HepG2 (cell line): ENCODE measurements at regions not wholly inside any gene's neighbourhood (a gene's known extent, or its start where the extent isn't known, plus 50 kb on each side); places are given as distances from the start of the nearest gene placed in this dataset.

Source experiments
- ATAC-seq: fragments of 200-7000 bp; cut with Tn5 transposase; 3 replicates; pipeline ENCODE4 v1.9.1; 2020; ENCODE audit warnings: mild to moderate bottlenecking, moderate library complexity
- BruUV-seq: library from RNA; stranded (reverse); fragments of 400-500 nt; replicated peaks from 2 replicates; lab custom pipeline; 2021; lab: Mats Ljungman, UMichigan
- CTCF ChIA-PET: fragments of 300-600 bp; formaldehyde crosslinking; extraction: SDS; loops from one replicate; lab custom pipeline; 2021; ENCODE audit warnings: low total read pairs, inconsistent platforms, low intra/inter-chr PET ratio; lab: Yijun Ruan, JAX
- POLR2A ChIA-PET: fragments of 350-600 bp; sonication (Branson Sonifier 250); formaldehyde crosslinking; loops from one replicate; lab custom pipeline; 2020; ENCODE audit warnings: antibody characterized with exemption, inconsistent platforms; lab: Yijun Ruan, JAX
- DNase-seq: peaks from one replicate; pipeline ENCODE4 v3.0.0-alpha.2; 2015; ENCODE audit warnings: low spot score
- FAIRE-seq: peaks from 3 replicates; lab custom pipeline; 2011; peaks lifted over from hg19 to GRCh38; lab: Jason Lieb, UNC
- H2AFZ ChIP-seq: one replicate; pipeline ENCODE4 v1.6.1; 2011; ENCODE audit warnings: low read length, inconsistent platforms
- H3K27ac ChIP-seq: fragments of 300-600 bp; 3 replicates; pipeline ENCODE4 v1.8.0; 2011; ENCODE audit warnings: mixed run types, mild to moderate bottlenecking, mixed read lengths, low read length, inconsistent platforms; ENCODE audit not compliant: insufficient read depth; ENCODE audit errors: extremely low read length
- H3K27me3 ChIP-seq, 2 experiments: fragments of 200-600 bp in 1 of 2; 2 replicates in 1 of 2; 3 replicates in 1 of 2; pipeline versions ENCODE4 v1.6.0 to v1.8.0; 2011; ENCODE audit warnings: low read length in 2 of 2, mild to moderate bottlenecking in 2 of 2, moderate library complexity in 2 of 2, inconsistent platforms in 1 of 2; ENCODE audit not compliant: insufficient read depth in 2 of 2, control insufficient read depth in 1 of 2
- H3K36me3 ChIP-seq, 2 experiments: fragments of 200-600 bp in 1 of 2; replicated peaks in 1 of 2; 2 replicates in 1 of 2; 3 replicates in 1 of 2; pipeline versions ENCODE4 v1.5.1 to v1.8.0; 2011; ENCODE audit warnings: low read length in 2 of 2, inconsistent platforms in 1 of 2; ENCODE audit not compliant: insufficient read depth in 2 of 2, control insufficient read depth in 1 of 2
- H3K4me1 ChIP-seq: 2 replicates; pipeline ENCODE4 v1.5.1; 2012; ENCODE audit warnings: low read length, inconsistent platforms; ENCODE audit not compliant: insufficient read depth
- H3K4me2 ChIP-seq: 2 replicates; pipeline ENCODE4 v1.6.0; 2011; ENCODE audit warnings: low read depth, low read length, inconsistent platforms
- H3K4me3 ChIP-seq, 3 experiments: fragments of 200-600 bp in 1 of 3; sonication (generic), shearing (Covaris generic) in 1 of 3; replicated peaks in 1 of 3; 2 replicates each; pipeline ENCODE4 v1.5.1; 2011 to 2016; ENCODE audit warnings: low read length in 3 of 3, inconsistent platforms in 2 of 3, low read depth in 2 of 3, mild to moderate bottlenecking in 2 of 3, control low read depth in 1 of 3, mixed read lengths in 1 of 3; ENCODE audit not compliant: insufficient read depth in 1 of 3
- H3K79me2 ChIP-seq: one replicate; pipeline ENCODE4 v1.6.1; 2011; ENCODE audit warnings: low read length, inconsistent platforms; ENCODE audit not compliant: insufficient read depth
- H3K9ac ChIP-seq: 2 replicates; pipeline ENCODE4 v1.6.0; 2011; ENCODE audit warnings: mild to moderate bottlenecking, low read depth, low read length, inconsistent platforms; ENCODE audit not compliant: insufficient read depth
- H3K9me3 ChIP-seq: 2 replicates; pipeline ENCODE4 v1.5.1; 2012; ENCODE audit warnings: mild to moderate bottlenecking, low read length
- H4K20me1 ChIP-seq: 2 replicates; pipeline ENCODE4 v1.6.0; 2011; ENCODE audit warnings: inconsistent platforms, mild to moderate bottlenecking, low read length, moderate library complexity; ENCODE audit not compliant: insufficient read depth
- ISL2 ChIP-seq: sonication (generic); formaldehyde crosslinking; IDR thresholded peaks from 2 replicates; pipeline ENCODE4 v1.5.0; 2020; ENCODE audit warnings: missing genetic modification reagents
- SRSF4 ChIP-seq: fragments of 200-400 bp; formaldehyde crosslinking; IDR thresholded peaks from one replicate; pipeline ENCODE4 v1.6.1; 2018; ENCODE audit warnings: mild to moderate bottlenecking, low read depth, low read length, moderate library complexity; ENCODE audit not compliant: poor library complexity, severe bottlenecking
- TMF1 ChIP-seq: sonication (generic); formaldehyde crosslinking; IDR thresholded peaks from 2 replicates; pipeline ENCODE4 v1.8.1; 2022; ENCODE audit warnings: low read depth, missing genetic modification reagents
- TSC22D2 ChIP-seq: sonication (generic); formaldehyde crosslinking; IDR thresholded peaks from 2 replicates; pipeline ENCODE4 v1.5.1; 2020; ENCODE audit warnings: missing genetic modification reagents, mild to moderate bottlenecking, borderline replicate concordance
- ZNF326 ChIP-seq: sonication (generic); formaldehyde crosslinking; IDR thresholded peaks from 2 replicates; pipeline ENCODE4 v1.4.0; 2020; ENCODE audit warnings: missing genetic modification reagents, borderline replicate concordance
- WGBS: methylation state at CpG from one replicate; pipeline ENCODE4 v1.1.6; 2017; ENCODE audit warnings: low lambda C conversion rate; 5-methylcytosine and 5-hydroxymethylcytosine counted together
- in situ Hi-C: cut with HindIII; loops from 2 replicates; pipeline ENCODE4 v1.10.0; 2017; ENCODE audit warnings: low pct_unique_long_range_greater_than_20kb; ENCODE audit not compliant: extremely low pct_ligation_motif_present
- intact Hi-C: fragments of 100-400 bp; cut with micrococcal nuclease; formaldehyde crosslinking; loops from one replicate; pipeline ENCODE4 v1.10.0; 2022; ENCODE audit not compliant: unreplicated experiment
- TF ChIP-seq, protein P1 (sequence below): sonication (generic); formaldehyde crosslinking; conservative IDR thresholded peaks from 2 replicates; pipeline ENCODE4 v1.5.0; 2020; ENCODE audit warnings: missing genetic modification reagents
- TF ChIP-seq, protein P2 (sequence below): IDR thresholded peaks from 2 replicates; pipeline ENCODE4 v1.4.0; 2020; ENCODE audit warnings: mild to moderate bottlenecking, missing genetic modification reagents

DNA sequence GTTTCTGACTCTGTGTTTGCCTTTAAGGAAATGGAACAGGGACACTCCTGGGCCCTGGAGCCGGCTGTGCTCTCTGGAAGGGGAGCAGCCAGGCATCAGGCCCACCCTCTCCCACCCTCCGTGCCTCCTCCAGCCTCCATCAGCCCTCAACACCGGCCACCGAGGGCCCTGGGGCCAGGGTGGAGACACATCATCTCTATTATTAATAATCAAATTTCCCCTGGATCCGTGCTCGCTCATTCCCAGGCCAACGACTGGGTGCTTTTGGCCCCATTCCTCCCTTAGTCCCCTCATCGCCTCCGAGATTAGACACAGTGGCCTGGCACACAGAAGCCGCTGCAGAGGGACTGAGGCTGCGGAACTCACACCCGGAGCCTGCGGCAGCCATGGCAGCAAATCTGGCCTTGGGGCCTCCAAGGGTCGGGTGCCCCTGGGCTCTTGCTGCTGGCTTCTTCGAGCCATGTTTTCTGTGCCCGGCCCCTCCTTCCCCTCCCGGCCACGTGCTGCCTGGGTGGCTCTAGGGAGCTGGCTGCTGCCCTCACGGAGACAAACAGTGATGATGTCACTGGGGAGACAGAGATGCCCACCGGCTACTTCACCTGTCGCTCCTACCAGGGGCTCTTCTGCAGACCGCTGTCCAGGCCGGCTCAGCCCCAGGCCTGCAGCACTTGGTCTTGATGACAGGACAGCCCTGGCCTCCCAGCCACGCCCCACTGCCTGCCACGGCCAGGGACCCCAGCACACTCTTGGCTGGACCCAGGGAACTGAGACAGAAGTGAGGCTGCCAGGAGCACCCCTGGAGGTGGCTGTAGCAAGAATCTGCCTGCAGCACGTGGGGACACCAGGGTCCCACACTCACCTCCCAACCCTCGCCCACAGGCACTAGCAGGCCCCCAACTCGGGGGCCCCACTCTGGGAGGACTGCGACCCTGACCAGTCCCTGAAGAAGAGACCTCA lies 76.6 kb upstream of the PPP1R26 start:
- CTCF ChIA-PET = no interaction called here
- intact Hi-C loops = no loop called here
- Histone ChIP-seq H3K4me1 (no peaks in the 10 kb centered on the region), H3K4me2 (no peak overlapping the region), H3K9me3 (no peaks in the 10 kb centered on the region), H3K9ac (no peak overlapping the region), H3K79me2 (no peaks in the 10 kb centered on the region), H4K20me1 (peaks cover 5% of the 10 kb centered on the region; the same call in 1 of the 2 replicates), H3K4me3 (no peak overlapping the region), H3K36me3 (no peaks in the 10 kb centered on the region), H3K27ac (no peak overlapping the region), H3K27me3 (peaks cover 1 to 39% of the 10 kb centered on the region in 2 experiments; a peak in 4 of 5 replicates), H2AFZ (no peak overlapping the region)
- no peak for TF ChIP-seq ZNF326 (CRISPR knock-in tag)
- DNase-seq = no peak
- POLR2A ChIA-PET = no interaction called here
- ATAC-seq = no peak
- BruUV-seq = no TSS peak
- in situ Hi-C loops = no loop called here
- FAIRE-seq = no peak
- WGBS = 23% methylated on average over 12 of the region's 29 CpGs

DNA sequence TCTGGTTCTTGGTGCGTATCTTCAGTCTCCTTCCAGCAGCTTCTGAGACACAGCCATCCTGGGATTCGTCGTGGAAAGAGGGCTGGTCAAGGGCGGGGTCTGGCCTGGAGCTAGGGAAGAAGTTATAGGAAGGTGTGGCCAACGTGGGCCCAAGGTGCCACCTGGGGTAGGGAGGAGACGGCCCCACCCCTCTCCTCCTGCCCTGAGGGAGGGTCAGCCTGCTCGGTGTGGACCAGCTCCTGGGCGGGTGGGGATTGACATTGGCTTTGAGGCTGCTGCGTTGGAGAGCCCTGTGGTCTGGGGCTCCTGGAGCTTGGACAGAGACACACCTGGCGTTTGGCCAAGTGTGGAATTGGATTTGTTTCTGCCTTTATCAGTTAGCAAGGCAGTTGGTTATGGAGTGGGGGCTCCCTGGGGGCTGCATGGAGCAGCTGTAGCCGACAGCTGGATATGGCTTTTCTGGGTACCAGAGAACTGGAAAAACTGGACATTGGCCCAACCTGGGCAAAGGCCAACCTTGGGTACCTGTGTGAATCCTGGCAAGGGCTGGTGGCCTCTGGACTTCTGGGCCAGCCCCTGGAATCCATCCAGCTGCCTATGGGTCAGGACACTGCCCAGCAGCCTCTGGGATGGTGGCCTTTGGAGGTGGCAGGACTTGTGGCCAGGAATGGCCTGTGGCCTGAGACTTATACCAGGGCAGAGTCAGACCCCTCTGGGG lies 75.7 kb upstream of the PPP1R26 start:
- H2AFZ ChIP-seq = no peak overlapping the region
- in situ Hi-C loops (no loop called here), intact Hi-C loops (no loop called here)
- POLR2A ChIA-PET = no interaction called here
- peaks cover 1 to 47% of the 10 kb centered on the region in 2 experiments; a peak in 4 of 5 replicates for H3K27me3 ChIP-seq
- WGBS = 0% methylated on average over 1 of the region's 11 CpGs
- H3K9ac ChIP-seq = no peak overlapping the region
- CTCF ChIA-PET = no interaction called here
- H4K20me1 ChIP-seq = peaks cover 5% of the 10 kb centered on the region; the same call in 1 of the 2 replicates
- FAIRE-seq (no peak), ATAC-seq (no peak), DNase-seq (no peak)
- H3K4me2 ChIP-seq = no peak overlapping the region
- no peaks in the 10 kb centered on the region for H3K36me3 ChIP-seq
- no peak overlapping the region for H3K4me3 ChIP-seq
- no peaks in the 10 kb centered on the region for H3K9me3 ChIP-seq
- H3K27ac ChIP-seq = no peak overlapping the region
- no peaks in the 10 kb centered on the region for H3K4me1 ChIP-seq
- H3K79me2 ChIP-seq = no peaks in the 10 kb centered on the region
- BruUV-seq = no TSS peak
- TF ChIP-seq TSC22D2 (no peak), SRSF4 (no peak), ISL2 (no peak), TMF1 (CRISPR knock-in tag) (no peak)
- TF ChIP-seq, protein P1, sequence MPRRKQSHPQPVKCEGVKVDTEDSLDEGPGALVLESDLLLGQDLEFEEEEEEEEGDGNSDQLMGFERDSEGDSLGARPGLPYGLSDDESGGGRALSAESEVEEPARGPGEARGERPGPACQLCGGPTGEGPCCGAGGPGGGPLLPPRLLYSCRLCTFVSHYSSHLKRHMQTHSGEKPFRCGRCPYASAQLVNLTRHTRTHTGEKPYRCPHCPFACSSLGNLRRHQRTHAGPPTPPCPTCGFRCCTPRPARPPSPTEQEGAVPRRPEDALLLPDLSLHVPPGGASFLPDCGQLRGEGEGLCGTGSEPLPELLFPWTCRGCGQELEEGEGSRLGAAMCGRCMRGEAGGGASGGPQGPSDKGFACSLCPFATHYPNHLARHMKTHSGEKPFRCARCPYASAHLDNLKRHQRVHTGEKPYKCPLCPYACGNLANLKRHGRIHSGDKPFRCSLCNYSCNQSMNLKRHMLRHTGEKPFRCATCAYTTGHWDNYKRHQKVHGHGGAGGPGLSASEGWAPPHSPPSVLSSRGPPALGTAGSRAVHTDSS = no peak
- TF ChIP-seq, protein P2, sequence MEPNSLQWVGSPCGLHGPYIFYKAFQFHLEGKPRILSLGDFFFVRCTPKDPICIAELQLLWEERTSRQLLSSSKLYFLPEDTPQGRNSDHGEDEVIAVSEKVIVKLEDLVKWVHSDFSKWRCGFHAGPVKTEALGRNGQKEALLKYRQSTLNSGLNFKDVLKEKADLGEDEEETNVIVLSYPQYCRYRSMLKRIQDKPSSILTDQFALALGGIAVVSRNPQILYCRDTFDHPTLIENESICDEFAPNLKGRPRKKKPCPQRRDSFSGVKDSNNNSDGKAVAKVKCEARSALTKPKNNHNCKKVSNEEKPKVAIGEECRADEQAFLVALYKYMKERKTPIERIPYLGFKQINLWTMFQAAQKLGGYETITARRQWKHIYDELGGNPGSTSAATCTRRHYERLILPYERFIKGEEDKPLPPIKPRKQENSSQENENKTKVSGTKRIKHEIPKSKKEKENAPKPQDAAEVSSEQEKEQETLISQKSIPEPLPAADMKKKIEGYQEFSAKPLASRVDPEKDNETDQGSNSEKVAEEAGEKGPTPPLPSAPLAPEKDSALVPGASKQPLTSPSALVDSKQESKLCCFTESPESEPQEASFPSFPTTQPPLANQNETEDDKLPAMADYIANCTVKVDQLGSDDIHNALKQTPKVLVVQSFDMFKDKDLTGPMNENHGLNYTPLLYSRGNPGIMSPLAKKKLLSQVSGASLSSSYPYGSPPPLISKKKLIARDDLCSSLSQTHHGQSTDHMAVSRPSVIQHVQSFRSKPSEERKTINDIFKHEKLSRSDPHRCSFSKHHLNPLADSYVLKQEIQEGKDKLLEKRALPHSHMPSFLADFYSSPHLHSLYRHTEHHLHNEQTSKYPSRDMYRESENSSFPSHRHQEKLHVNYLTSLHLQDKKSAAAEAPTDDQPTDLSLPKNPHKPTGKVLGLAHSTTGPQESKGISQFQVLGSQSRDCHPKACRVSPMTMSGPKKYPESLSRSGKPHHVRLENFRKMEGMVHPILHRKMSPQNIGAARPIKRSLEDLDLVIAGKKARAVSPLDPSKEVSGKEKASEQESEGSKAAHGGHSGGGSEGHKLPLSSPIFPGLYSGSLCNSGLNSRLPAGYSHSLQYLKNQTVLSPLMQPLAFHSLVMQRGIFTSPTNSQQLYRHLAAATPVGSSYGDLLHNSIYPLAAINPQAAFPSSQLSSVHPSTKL (CRISPR knock-in tag) = no peak
